Stimulated activated CD8-positive, alpha-beta memory T cell treated with anti-CD3 and anti-CD28 coated beads, Interleukin-15, amount 100 ng/mL, for 24 hours (primary cell): ENCODE measurements at regions not wholly inside any gene's neighbourhood (a gene's known extent, or its start where the extent isn't known, plus 50 kb on each side); places are given as distances from the start of the nearest gene placed in this dataset.
"Not testable (repeated sequence)": the region's sequence is repeated elsewhere in the genome, so short reads cannot be mapped to it uniquely, and the experiment has no call there.

Experiments used
- DNase-seq: peaks from one replicate; pipeline ENCODE4 v3.0.0-alpha.2; 2020; ENCODE audit warnings: low read depth

GRCh38 chr2:219727771-219728429, 100.5 kb downstream of the SLC4A3 start:
- DNase-seq: no peak

GRCh38 chr2:219728991-219729487, 101.6 kb downstream of the SLC4A3 start:
- DNase-seq: no peak

GRCh38 chr2:219731173-219731572, 103.7 kb downstream of the SLC4A3 start:
- no peak for DNase-seq

GRCh38 chr2:219733106-219733505, 105.7 kb downstream of the SLC4A3 start:
- DNase-seq: no peak

- DNase-seq: no peak
Observed at GRCh38 chr2:219733746-219734145, 106.3 kb downstream of the SLC4A3 start.

GRCh38 chr2:219736209-219736608, 108.8 kb downstream of the SLC4A3 start:
- no peak for DNase-seq

- no peak for DNase-seq
Observed at GRCh38 chr2:219737270-219737691, 109.9 kb downstream of the SLC4A3 start.

GRCh38 chr2:219739066-219739465, 111.6 kb downstream of the SLC4A3 start:
- no peak for DNase-seq

GRCh38 chr2:219739866-219740440, 112.5 kb downstream of the SLC4A3 start:
- DNase-seq: no peak

- DNase-seq: no peak
Observed at GRCh38 chr2:219743548-219743947, 116.1 kb downstream of the SLC4A3 start.

- no peak for DNase-seq
Observed at GRCh38 chr2:219744066-219744465, 116.6 kb downstream of the SLC4A3 start.

GRCh38 chr2:219744600-219744999, 117.2 kb downstream of the SLC4A3 start:
- DNase-seq: no peak

GRCh38 chr2:219747637-219748036, 120.2 kb downstream of the SLC4A3 start:
- no peak for DNase-seq

- no peak for DNase-seq
Observed at GRCh38 chr2:219748671-219749570, 121.5 kb downstream of the SLC4A3 start.

GRCh38 chr2:219751121-219751520, 123.7 kb downstream of the SLC4A3 start:
- not testable (repeated sequence) for DNase-seq

- DNase-seq: no peak
Observed at GRCh38 chr2:219752726-219753125, 125.3 kb downstream of the SLC4A3 start.

GRCh38 chr2:219758907-219759680, 131.7 kb downstream of the SLC4A3 start:
- DNase-seq: no peak

GRCh38 chr2:219759801-219760200, 132.4 kb downstream of the SLC4A3 start:
- DNase-seq: no peak

GRCh38 chr2:219765231-219765911, 137.9 kb downstream of the SLC4A3 start:
- DNase-seq: no peak

- DNase-seq: no peak
Observed at GRCh38 chr2:219766658-219767057, 139.2 kb downstream of the SLC4A3 start.
